ENCODE measurements at regions not wholly inside any gene's neighbourhood (a gene's known extent, or its start where the extent isn't known, plus 50 kb on each side); places are given as distances from the start of the nearest gene placed in this dataset.

GRCh38 chr3:6809349-6809748 lies 51.6 kb upstream of the GRM7 start (continued):
- TF ChIP-seq, protein P1, sequence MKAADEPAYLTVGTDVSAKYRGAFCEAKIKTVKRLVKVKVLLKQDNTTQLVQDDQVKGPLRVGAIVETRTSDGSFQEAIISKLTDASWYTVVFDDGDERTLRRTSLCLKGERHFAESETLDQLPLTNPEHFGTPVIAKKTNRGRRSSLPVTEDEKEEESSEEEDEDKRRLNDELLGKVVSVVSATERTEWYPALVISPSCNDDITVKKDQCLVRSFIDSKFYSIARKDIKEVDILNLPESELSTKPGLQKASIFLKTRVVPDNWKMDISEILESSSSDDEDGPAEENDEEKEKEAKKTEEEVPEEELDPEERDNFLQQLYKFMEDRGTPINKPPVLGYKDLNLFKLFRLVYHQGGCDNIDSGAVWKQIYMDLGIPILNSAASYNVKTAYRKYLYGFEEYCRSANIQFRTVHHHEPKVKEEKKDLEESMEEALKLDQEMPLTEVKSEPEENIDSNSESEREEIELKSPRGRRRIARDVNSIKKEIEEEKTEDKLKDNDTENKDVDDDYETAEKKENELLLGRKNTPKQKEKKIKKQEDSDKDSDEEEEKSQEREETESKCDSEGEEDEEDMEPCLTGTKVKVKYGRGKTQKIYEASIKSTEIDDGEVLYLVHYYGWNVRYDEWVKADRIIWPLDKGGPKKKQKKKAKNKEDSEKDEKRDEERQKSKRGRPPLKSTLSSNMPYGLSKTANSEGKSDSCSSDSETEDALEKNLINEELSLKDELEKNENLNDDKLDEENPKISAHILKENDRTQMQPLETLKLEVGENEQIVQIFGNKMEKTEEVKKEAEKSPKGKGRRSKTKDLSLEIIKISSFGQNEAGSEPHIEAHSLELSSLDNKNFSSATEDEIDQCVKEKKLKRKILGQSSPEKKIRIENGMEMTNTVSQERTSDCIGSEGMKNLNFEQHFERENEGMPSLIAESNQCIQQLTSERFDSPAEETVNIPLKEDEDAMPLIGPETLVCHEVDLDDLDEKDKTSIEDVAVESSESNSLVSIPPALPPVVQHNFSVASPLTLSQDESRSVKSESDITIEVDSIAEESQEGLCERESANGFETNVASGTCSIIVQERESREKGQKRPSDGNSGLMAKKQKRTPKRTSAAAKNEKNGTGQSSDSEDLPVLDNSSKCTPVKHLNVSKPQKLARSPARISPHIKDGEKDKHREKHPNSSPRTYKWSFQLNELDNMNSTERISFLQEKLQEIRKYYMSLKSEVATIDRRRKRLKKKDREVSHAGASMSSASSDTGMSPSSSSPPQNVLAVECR (CRISPR knock-in tag; IDR thresholded peaks at IDR 0.05; ENCODE audit: borderline replicate concordance), result no peak
- TF ChIP-seq HNRNPH1 (optimal IDR thresholded peaks at IDR 0.05; ENCODE audit: low read depth, low read length) (no peak), MED8 (CRISPR knock-in tag; IDR thresholded peaks at IDR 0.05; ENCODE audit: insufficient replicate concordance) (no peak)
